ENCODE measurements at regions not wholly inside any gene's neighbourhood (a gene's known extent, or its start where the extent isn't known, plus 50 kb on each side); places are given as distances from the start of the nearest gene placed in this dataset.

GRCh38 chr21:18899261-18899660 is 495.7 kb upstream of the TMPRSS15 start:
- TF ChIP-seq CTCF (IDR thresholded peaks at IDR 0.05) (no peak), POLR2AphosphoS5 (IDR thresholded peaks at IDR 0.05) (no peak), POLR2A (IDR thresholded peaks at IDR 0.05) (no peak)
